22Rv1 (cell line): ENCODE measurements at regions not wholly inside any gene's neighbourhood (a gene's known extent, or its start where the extent isn't known, plus 50 kb on each side); places are given as distances from the start of the nearest gene placed in this dataset.
"Not testable (repeated sequence)": the region's sequence is repeated elsewhere in the genome, so short reads cannot be mapped to it uniquely, and the experiment has no call there.

Source experiments
- H3K27ac ChIP-seq: fragments of 450-650 bp; 2 replicates; pipeline ENCODE4 v1.5.1; 2017
- CTCF ChIP-seq: fragments of 450-650 bp; IDR thresholded peaks from 2 replicates; pipeline ENCODE4 v1.5.1; 2017; ENCODE audit warnings: mild to moderate bottlenecking
- ZFX ChIP-seq: fragments of 450-650 bp; IDR thresholded peaks from 2 replicates; pipeline ENCODE4 v1.6.1; 2017; ENCODE audit warnings: antibody characterized with exemption, borderline replicate concordance

- H3K27ac ChIP-seq: not testable (repeated sequence)
Measured at GRCh38 chr6:26720663-26721218, 61.2 kb upstream of the ZNF322 start.

- not testable (repeated sequence) for H3K27ac ChIP-seq
Measured at GRCh38 chr6:26730019-26730766, 70.6 kb upstream of the ZNF322 start.

GRCh38 chr6:26734776-26735472 lies 75.4 kb upstream of the ZNF322 start:
- H3K27ac ChIP-seq: not testable (repeated sequence)

- TF ChIP-seq ZFX (no peak), CTCF (no peak)
- H3K27ac ChIP-seq: no peak overlapping the region
Measured at GRCh38 chr6:26739811-26740210, 80.3 kb upstream of the ZNF322 start.

GRCh38 chr6:26743157-26743821 lies 83.7 kb upstream of the ZNF322 start:
- no peak overlapping the region for H3K27ac ChIP-seq
- TF ChIP-seq CTCF: no peak
- TF ChIP-seq ZFX: no peak

- no peak overlapping the region for H3K27ac ChIP-seq
- no peak for TF ChIP-seq CTCF
- no peak for TF ChIP-seq ZFX
Measured at GRCh38 chr6:26743941-26744699, 84.6 kb upstream of the ZNF322 start.

- H3K27ac ChIP-seq: not testable (repeated sequence)
Measured at GRCh38 chr6:26744837-26745282, 85.3 kb upstream of the ZNF322 start.

- H3K27ac ChIP-seq: not testable (repeated sequence)
Measured at GRCh38 chr6:26745964-26746363, 86.4 kb upstream of the ZNF322 start.

GRCh38 chr6:26749126-26749758 lies 89.7 kb upstream of the ZNF322 start:
- H3K27ac ChIP-seq: not testable (repeated sequence)

GRCh38 chr6:26749759-26750126 lies 90.2 kb upstream of the ZNF322 start:
- H3K27ac ChIP-seq: not testable (repeated sequence)
